GM21529 (cell line): ENCODE measurements at regions not wholly inside any gene's neighbourhood (a gene's known extent, or its start where the extent isn't known, plus 50 kb on each side); places are given as distances from the start of the nearest gene placed in this dataset.

Experiments
- ATAC-seq: cut with Tn5 transposase; IDR thresholded peaks from one replicate; pipeline ENCODE4 v1.9.1; 2021; ENCODE audit not compliant: unreplicated experiment

GRCh38 chr1:177848577-177848976, 121.3 kb downstream of the SEC16B start:
- ATAC-seq, result no peak

GRCh38 chr1:177847843-177848242, 122.0 kb downstream of the SEC16B start:
- ATAC-seq, result no peak

GRCh38 chr1:177838907-177839485, 130.9 kb downstream of the SEC16B start:
- no peak for ATAC-seq

DNA sequence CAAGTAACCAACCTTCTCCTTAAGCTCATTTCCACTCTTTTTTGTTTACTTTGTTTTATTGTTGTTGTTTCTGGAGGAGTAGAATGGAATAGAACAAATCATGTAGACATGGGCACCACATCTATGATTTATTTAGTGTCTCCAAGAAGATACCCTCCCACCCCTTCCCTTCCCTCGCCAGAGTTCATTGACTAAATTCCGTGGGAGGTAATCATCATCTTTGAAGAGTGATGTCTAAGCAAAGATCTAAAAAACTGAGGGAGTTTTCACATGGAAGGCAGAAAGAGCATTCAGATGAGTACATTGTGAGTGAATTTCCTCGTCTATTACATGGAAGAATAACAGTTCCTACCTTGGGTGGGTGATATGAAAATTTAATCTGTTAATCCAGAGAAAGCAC, 136.2 kb downstream of the SEC16B start:
- ATAC-seq, result no peak

DNA sequence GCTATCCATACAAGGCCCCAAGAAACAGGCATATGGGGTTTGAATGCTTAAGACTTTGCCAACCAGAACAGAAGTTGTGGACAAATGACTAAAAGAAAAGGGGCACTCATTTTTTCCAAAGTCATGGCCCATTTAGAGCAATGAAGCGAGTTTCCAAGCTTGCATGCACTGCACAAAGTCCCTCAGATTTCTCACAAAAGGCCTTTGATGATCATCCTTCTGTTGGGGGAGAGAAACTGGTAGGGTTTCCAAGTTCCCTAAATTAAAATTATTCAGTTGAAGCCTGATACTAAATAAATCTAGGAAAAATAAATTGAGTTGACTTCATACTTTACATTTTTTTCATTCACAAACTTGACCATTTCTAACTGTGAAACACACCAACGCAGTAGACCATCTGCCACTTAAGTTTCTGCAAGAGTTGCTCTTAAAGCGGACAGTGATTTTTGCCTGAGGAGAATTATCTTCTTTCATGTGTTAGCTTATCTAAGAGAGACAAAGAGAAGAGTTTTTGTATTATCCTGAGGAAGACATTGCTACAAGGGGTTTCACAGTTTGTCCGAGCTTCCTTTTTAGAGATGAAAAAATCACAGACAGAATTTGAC, 139.2 kb downstream of the SEC16B start:
- no peak for ATAC-seq

DNA sequence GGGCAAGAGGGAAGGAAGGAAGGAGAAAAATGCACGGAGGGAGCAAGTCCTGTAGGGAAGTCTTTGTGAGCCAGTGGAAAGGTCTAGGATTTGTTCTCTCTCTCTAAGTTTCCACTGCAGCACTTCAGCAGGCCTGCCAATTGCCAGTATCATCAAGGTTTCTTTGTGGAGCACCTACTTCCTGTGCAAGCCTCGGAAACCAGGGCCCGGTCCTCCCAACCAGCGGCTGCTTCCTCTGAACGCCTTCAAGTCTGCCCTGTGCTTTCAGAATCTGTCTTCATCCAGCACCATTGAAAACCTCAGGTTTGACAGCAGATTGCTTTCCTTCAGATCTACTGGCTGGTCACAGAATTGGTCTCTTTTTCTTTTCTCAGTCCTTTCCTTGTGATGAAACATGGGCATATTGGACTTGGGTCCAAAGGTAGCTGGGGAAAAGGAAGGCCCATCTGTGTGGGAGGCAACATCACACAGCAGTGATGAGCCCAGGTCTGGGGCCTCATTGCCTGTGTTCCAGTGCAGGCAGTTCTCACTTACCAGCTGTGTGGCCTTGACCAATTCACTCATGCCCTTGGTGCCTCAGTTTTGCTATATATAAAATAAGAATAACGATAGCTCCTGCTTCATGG, 144.5 kb downstream of the SEC16B start:
- no peak for ATAC-seq

GRCh38 chr1:177824508-177824982, 145.3 kb downstream of the SEC16B start:
- ATAC-seq, result no peak

DNA sequence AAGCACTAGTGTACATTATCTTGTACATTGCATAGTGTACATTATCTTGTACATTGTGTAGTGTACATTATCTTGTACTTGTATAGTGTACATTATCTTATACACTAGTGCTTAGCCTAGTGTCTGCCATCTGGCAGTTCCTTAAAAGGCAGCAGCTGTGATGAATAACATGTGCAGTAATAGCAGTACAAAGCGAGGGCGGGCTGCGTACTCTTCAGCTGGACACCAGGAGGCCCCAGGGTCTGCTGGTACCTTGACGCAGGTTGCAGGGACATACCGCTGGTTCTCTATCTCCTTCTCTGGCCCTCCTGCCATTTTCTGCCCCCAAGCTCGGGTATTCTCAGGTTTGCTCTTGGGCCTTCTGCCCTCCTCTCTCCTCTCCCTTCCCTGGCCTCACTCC, 149.6 kb downstream of the SEC16B start:
- no peak for ATAC-seq

GRCh38 chr1:177817937-177818875, 151.7 kb downstream of the SEC16B start:
- peak; percentile 97 for ATAC-seq

DNA sequence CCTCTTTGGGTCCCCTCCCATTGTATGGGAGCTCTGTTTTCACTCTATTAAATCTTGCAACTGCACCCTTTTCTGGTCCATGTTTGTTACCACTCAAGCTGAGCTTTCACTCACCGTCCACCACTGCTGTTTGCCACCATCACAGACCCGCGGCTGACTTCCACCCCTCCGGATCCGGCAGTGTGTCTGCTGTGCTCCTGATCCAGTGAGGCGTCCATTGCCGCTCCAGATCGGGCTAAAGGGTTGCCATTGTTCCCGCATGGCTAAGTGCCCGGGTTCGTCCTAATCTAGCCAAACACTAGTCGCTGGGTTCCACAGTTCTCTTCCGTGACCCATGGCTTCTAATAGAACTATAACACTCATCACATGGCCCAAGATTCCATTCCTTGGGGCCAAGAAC, 157.2 kb downstream of the SEC16B start:
- ATAC-seq, result no peak

DNA sequence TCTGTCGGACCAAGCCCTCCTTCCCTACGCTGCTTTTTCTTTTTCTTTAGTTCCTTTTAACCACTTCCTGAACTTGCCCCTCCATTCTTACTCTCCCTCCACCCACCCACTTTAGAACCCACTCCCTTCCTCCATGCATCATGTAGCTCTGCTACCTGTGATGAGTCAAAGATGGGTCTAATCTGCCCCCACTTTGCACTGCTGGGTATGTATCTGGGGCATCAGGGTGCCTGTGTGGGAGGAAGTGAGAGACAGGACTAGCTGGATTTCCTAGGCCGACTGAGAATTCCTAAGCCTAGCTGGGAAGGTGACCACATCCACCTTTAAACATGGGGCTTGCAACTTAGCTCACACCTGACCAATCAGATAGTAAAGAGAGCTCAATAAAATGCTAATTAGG, 157.7 kb downstream of the SEC16B start:
- no peak for ATAC-seq

DNA sequence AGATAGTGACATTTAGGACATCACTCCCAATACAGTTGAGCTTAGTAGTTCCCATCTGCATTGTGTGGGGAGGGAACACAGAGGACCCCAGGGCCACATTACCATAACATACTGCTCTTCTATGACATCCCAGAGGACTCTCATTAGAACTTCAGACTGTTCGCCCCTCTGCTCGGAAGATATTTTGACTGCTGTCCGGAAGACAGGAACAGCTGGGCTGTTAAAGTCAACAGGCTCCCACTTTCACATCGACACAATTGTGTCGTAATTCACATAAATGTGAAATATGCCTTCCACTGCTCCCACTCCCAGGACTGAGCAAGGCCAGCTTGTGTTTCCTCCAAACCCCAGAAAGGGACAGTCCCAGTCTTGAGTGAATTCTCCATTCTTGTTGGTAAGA, 158.4 kb downstream of the SEC16B start:
- ATAC-seq, result no peak

DNA sequence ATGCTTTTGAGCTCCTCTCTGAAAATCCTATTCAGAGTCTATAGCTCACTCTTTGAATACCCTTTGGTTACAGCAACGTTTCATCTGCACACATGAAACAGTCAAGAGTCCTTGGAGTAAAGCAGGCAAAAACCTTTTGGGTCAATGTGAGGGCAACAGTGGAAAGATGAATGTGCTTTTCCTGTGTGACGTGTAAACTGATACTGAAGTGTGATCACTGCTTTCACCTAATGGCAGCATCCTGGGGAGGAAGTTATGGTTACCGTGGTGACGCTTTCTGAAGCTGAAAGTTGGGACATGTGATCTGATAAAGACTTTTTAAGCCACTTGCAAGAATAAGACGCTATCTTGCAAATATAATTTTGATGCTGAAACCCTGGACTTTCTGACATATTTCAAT, 160.0 kb downstream of the SEC16B start:
- ATAC-seq, result peak; percentile 96

- no peak for ATAC-seq
Observed at GRCh38 chr1:177802304-177802703, 167.6 kb downstream of the SEC16B start.

DNA sequence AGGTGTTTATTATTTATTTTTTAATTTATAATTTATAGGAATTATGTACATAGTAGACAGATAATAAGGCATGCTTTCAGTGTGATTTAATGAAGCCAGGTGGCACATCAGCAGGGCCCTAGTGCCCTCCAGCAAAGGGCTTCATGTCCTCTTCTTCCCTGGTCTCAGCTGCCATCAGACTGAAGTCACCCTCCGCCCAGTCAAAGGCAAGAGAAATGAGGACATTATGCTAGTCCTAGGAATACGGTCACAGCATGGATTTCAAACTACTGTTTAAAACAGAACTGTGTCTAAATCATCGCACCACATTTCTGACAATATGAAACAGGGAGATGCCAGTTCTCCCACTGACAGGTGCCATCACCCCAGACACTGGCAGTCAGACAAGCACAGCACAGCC, 168.1 kb downstream of the SEC16B start:
- ATAC-seq, result no peak

DNA sequence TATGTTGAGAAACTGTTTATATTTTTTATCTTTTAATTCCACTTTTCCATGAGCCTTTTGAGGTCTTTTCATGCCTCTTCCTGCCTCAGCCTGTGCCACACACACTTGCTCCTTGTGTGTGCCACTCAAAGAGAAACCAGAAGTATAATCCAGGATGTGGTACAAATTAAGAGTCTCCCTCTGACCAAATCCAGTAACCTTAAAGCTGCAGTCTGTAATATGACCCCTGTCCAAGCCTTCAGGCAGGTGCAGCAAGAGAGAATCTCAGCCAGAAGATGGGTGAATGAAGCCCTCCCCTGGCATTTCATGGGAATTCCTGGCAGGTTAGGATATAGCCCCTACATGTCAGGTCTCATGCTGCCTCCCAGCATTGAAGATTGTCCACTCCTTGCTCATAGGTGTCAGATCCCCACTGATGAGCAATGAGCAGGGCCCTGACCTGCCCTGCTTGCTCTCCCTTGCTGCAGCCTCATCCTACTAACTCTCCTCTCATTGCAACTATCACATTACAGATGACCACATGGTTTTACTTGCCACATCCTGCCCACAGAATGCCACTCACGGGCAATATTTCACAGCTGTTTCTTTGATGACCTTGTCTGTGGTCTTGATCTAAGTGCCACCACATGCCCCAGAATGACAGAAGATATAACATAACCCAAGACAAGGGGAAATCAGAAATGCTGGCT, 169.3 kb downstream of the SEC16B start:
- peak; percentile 71 for ATAC-seq

- no peak for ATAC-seq
Observed at GRCh38 chr1:177799746-177800145, 170.1 kb downstream of the SEC16B start.

GRCh38 chr1:177798614-177799013, 171.2 kb downstream of the SEC16B start:
- peak; percentile 41 for ATAC-seq

DNA sequence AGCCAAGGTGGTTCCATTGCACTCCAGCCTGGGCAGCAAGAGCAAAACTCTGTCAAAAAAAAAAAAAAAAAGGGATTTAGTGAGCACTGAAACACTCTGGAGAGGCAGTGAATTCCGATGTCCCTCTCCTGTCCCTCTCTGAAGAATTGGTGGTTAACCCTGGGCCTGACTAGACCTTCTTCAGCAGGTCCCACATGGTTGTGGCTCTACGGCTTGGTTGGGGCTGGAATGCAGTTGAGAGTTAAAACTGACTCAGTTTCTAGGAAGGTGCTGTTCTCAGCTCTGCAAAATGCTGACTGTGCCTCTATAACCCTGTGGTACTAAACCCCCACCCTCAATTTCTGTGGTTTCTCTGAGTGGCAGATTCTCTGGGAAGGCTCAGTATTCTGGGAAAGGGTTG, 173.3 kb downstream of the SEC16B start:
- no peak for ATAC-seq

DNA sequence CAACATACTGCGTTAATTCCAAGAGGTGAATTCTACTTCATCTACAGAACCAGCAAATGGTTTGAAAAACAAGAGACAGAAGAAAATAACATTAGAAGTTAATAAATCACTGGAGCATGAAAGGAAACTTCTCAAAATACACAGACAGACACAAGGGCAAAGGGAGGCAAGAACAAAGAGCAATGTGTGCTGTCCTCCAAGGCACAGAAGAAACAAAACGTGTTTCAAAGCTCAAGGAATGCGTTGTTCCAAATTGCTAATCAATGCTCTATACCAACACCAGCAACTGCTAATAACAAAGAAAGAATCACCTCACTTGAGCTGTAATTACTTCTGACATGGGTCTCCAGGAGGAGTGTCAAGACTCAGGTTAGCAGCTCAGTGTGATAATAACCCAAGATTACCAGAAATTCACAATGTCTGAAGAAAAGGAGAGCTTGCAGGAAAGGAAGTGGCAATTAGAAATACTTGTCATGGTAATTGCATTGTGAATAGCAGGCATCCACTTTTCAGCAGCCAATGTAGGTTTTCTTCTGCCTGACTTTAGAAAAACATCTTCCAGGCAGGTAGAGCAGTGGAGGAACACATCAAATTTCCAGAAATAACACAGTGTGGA, 175.4 kb downstream of the SEC16B start:
- ATAC-seq, result peak; percentile 51
